Activated T-helper 17 cell treated with anti-CD3 and anti-CD28 coated beads, Interleukin-2, amount 50 U/mL, for 72 hours (primary cell): ENCODE measurements at regions not wholly inside any gene's neighbourhood (a gene's known extent, or its start where the extent isn't known, plus 50 kb on each side); places are given as distances from the start of the nearest gene placed in this dataset.
"Not testable (repeated sequence)": the region's sequence is repeated elsewhere in the genome, so short reads cannot be mapped to it uniquely, and the experiment has no call there.

Experiments
- ATAC-seq: fragments of 150-1000 bp; cut with Tn5 transposase; replicated peaks from 2 replicates; pipeline ENCODE4 v1.10.0; 2021; ENCODE audit warnings: mild to moderate bottlenecking, moderate library complexity
- H3K27ac Mint-ChIP-seq: one replicate; pipeline ENCODE4 v1.8.0; 2022; ENCODE audit warnings: mixed read lengths
- H3K27me3 Mint-ChIP-seq: one replicate; pipeline ENCODE4 v1.8.0; 2022; ENCODE audit warnings: mixed read lengths
- H3K36me3 Mint-ChIP-seq: one replicate; pipeline ENCODE4 v1.8.0; 2022; ENCODE audit warnings: low read depth, mild to moderate bottlenecking, mixed read lengths
- H3K4me1 Mint-ChIP-seq: one replicate; pipeline ENCODE4 v1.8.0; 2022; ENCODE audit warnings: mixed read lengths
- H3K4me3 Mint-ChIP-seq: one replicate; pipeline ENCODE4 v1.8.0; 2022; ENCODE audit warnings: mild to moderate bottlenecking, mixed read lengths
- H3K9me3 Mint-ChIP-seq: one replicate; pipeline ENCODE4 v1.8.0; 2022; ENCODE audit warnings: mixed read lengths

GRCh38 chr1:171397851-171398469 lies 84.0 kb downstream of the FMO4 start:
- Mint-ChIP-seq H3K4me1 (no peaks in the 10 kb centered on the region), H3K9me3 (no peaks in the 10 kb centered on the region), H3K27me3 (peaks cover 5% of the 10 kb centered on the region), H3K4me3 (no peak overlapping the region), H3K27ac (no peak overlapping the region), H3K36me3 (no peaks in the 10 kb centered on the region)
- no peak for ATAC-seq

GRCh38 chr1:171403393-171403792 lies 81.9 kb upstream of the PRRC2C start:
- Mint-ChIP-seq H3K9me3 (peaks cover 6% of the 10 kb centered on the region), H3K4me3 (no peak overlapping the region), H3K27ac (no peak overlapping the region), H3K4me1 (no peaks in the 10 kb centered on the region), H3K27me3 (peaks cover 6% of the 10 kb centered on the region), H3K36me3 (no peaks in the 10 kb centered on the region)
- no peak for ATAC-seq

GRCh38 chr1:171405391-171405714 lies 80.0 kb upstream of the PRRC2C start:
- H3K4me3 Mint-ChIP-seq = no peak overlapping the region
- H3K4me1 Mint-ChIP-seq = no peaks in the 10 kb centered on the region
- H3K9me3 Mint-ChIP-seq = peaks cover 6% of the 10 kb centered on the region
- H3K27me3 Mint-ChIP-seq = peaks cover 3% of the 10 kb centered on the region
- no peak for ATAC-seq
- H3K27ac Mint-ChIP-seq = no peak overlapping the region
- no peaks in the 10 kb centered on the region for H3K36me3 Mint-ChIP-seq

- not testable (repeated sequence) for ATAC-seq, H3K27me3 Mint-ChIP-seq, H3K36me3 Mint-ChIP-seq, H3K27ac Mint-ChIP-seq, H3K9me3 Mint-ChIP-seq, H3K4me3 Mint-ChIP-seq, H3K4me1 Mint-ChIP-seq
Measured at GRCh38 chr1:171413557-171413956, 71.8 kb upstream of the PRRC2C start.

- no peaks in the 10 kb centered on the region for H3K36me3 Mint-ChIP-seq
- peaks cover 13% of the 10 kb centered on the region for H3K4me1 Mint-ChIP-seq
- ATAC-seq = no peak
- no peaks in the 10 kb centered on the region for H3K9me3 Mint-ChIP-seq
- H3K4me3 Mint-ChIP-seq = no peak overlapping the region
- H3K27me3 Mint-ChIP-seq = no peaks in the 10 kb centered on the region
- peak overlapping the region; percentile 64 for H3K27ac Mint-ChIP-seq
Measured at GRCh38 chr1:171418546-171418945, 66.8 kb upstream of the PRRC2C start.

- peak overlapping the region; percentile 88 for H3K27ac Mint-ChIP-seq
- peaks cover 13% of the 10 kb centered on the region for H3K4me1 Mint-ChIP-seq
- peak overlapping the region; percentile 51 for H3K4me3 Mint-ChIP-seq
- peak; percentile 92 for ATAC-seq
- no peaks in the 10 kb centered on the region for H3K27me3 Mint-ChIP-seq
- H3K9me3 Mint-ChIP-seq = no peaks in the 10 kb centered on the region
- no peaks in the 10 kb centered on the region for H3K36me3 Mint-ChIP-seq
Measured at GRCh38 chr1:171420810-171421209, 64.5 kb upstream of the PRRC2C start.

GRCh38 chr1:171421413-171422020 lies 63.8 kb upstream of the PRRC2C start:
- peaks cover 13% of the 10 kb centered on the region for H3K4me1 Mint-ChIP-seq
- H3K27me3 Mint-ChIP-seq = no peaks in the 10 kb centered on the region
- H3K9me3 Mint-ChIP-seq = no peaks in the 10 kb centered on the region
- no peak for ATAC-seq
- peak overlapping the region; percentile 51 for H3K4me3 Mint-ChIP-seq
- peak overlapping the region; percentile 88 for H3K27ac Mint-ChIP-seq
- no peaks in the 10 kb centered on the region for H3K36me3 Mint-ChIP-seq

GRCh38 chr1:171422511-171422910 lies 62.8 kb upstream of the PRRC2C start:
- H3K4me3 Mint-ChIP-seq = no peak overlapping the region
- ATAC-seq = no peak
- H3K4me1 Mint-ChIP-seq = peaks cover 13% of the 10 kb centered on the region
- no peaks in the 10 kb centered on the region for H3K9me3 Mint-ChIP-seq
- H3K36me3 Mint-ChIP-seq = no peaks in the 10 kb centered on the region
- H3K27ac Mint-ChIP-seq = peak overlapping the region; percentile 12
- no peaks in the 10 kb centered on the region for H3K27me3 Mint-ChIP-seq

GRCh38 chr1:171424494-171424893 lies 60.8 kb upstream of the PRRC2C start:
- ATAC-seq = no peak
- Mint-ChIP-seq H3K36me3 (no peaks in the 10 kb centered on the region), H3K9me3 (no peaks in the 10 kb centered on the region), H3K4me3 (no peak overlapping the region), H3K27ac (no peak overlapping the region), H3K27me3 (no peaks in the 10 kb centered on the region), H3K4me1 (peaks cover 9% of the 10 kb centered on the region)

GRCh38 chr1:171426645-171427044 lies 58.7 kb upstream of the PRRC2C start:
- no peak for ATAC-seq
- Mint-ChIP-seq H3K36me3 (no peaks in the 10 kb centered on the region), H3K27ac (no peak overlapping the region), H3K9me3 (no peaks in the 10 kb centered on the region), H3K27me3 (peaks cover 5% of the 10 kb centered on the region), H3K4me1 (no peaks in the 10 kb centered on the region), H3K4me3 (no peak overlapping the region)

GRCh38 chr1:171427852-171428471 lies 57.4 kb upstream of the PRRC2C start:
- Mint-ChIP-seq H3K4me3 (no peak overlapping the region), H3K27me3 (peaks cover 5% of the 10 kb centered on the region), H3K9me3 (no peaks in the 10 kb centered on the region), H3K27ac (no peak overlapping the region), H3K36me3 (no peaks in the 10 kb centered on the region), H3K4me1 (no peaks in the 10 kb centered on the region)
- ATAC-seq = no peak

- H3K9me3 Mint-ChIP-seq = no peaks in the 10 kb centered on the region
- H3K4me3 Mint-ChIP-seq = no peak overlapping the region
- no peaks in the 10 kb centered on the region for H3K36me3 Mint-ChIP-seq
- no peaks in the 10 kb centered on the region for H3K4me1 Mint-ChIP-seq
- ATAC-seq = no peak
- peaks cover 5% of the 10 kb centered on the region for H3K27me3 Mint-ChIP-seq
- H3K27ac Mint-ChIP-seq = no peak overlapping the region
Measured at GRCh38 chr1:171429137-171429536, 56.2 kb upstream of the PRRC2C start.

GRCh38 chr1:171431994-171432393 lies 53.3 kb upstream of the PRRC2C start:
- Mint-ChIP-seq H3K27me3 (peaks cover 5% of the 10 kb centered on the region), H3K4me3 (no peak overlapping the region), H3K4me1 (peaks cover 7% of the 10 kb centered on the region), H3K36me3 (no peaks in the 10 kb centered on the region), H3K27ac (no peak overlapping the region), H3K9me3 (no peaks in the 10 kb centered on the region)
- ATAC-seq = no peak

- Mint-ChIP-seq H3K4me3 (no peak overlapping the region), H3K27ac (no peak overlapping the region), H3K4me1 (peaks cover 7% of the 10 kb centered on the region), H3K36me3 (no peaks in the 10 kb centered on the region), H3K9me3 (no peaks in the 10 kb centered on the region), H3K27me3 (peaks cover 5% of the 10 kb centered on the region)
- no peak for ATAC-seq
Measured at GRCh38 chr1:171432473-171432872, 52.9 kb upstream of the PRRC2C start.

GRCh38 chr1:171433451-171433850 lies 51.9 kb upstream of the PRRC2C start:
- Mint-ChIP-seq H3K4me1 (peaks cover 7% of the 10 kb centered on the region), H3K27me3 (peaks cover 5% of the 10 kb centered on the region), H3K9me3 (no peaks in the 10 kb centered on the region), H3K4me3 (no peak overlapping the region), H3K36me3 (no peaks in the 10 kb centered on the region), H3K27ac (no peak overlapping the region)
- ATAC-seq = no peak
